ENCODE measurements at regions not wholly inside any gene's neighbourhood (a gene's known extent, or its start where the extent isn't known, plus 50 kb on each side); places are given as distances from the start of the nearest gene placed in this dataset.
A peak's percentile ranks its signal among the peaks of the same experiment; 100 is the strongest.

DNA sequence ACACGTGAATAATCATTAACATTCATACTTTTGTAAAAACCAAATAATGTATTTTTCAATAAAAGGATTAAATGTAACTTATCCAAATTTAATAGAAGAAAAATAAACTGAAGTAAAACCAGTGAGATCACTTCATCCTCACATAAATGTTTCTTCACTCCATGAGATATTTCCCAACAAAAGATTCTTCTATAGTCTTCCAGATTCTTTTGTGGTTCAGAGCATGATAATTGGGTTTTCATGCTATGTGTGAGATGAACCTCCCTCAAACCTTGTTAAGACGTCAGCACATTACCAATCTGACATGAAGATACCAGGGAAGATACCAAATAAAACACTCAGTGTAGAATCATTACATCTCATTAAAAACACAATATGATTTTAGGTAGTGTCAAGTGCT, 62.9 kb upstream of the OXGR1 start:
- DNase-seq (ENCODE audit: low spot score): no peak

DNA sequence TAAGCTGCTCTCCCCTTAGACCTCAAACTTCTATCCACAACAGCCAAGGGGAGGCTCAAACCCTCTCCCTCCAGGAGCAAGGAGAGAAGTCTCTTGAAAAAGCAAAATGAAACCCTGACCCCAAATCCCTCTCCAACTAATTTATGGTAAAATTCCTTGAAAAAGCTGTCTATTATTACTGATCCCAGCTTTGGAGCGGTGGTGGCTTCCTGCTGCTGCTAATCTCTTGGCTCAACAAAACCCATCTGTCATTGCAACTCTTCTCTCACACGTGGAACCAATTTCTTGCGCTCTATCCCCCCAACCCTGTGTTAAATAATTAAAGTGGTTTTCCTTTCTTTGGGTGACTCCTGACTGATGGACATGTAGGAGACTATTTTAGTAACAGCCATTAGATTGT, 64.1 kb upstream of the OXGR1 start:
- no peak for DNase-seq (ENCODE audit: low spot score)

DNA sequence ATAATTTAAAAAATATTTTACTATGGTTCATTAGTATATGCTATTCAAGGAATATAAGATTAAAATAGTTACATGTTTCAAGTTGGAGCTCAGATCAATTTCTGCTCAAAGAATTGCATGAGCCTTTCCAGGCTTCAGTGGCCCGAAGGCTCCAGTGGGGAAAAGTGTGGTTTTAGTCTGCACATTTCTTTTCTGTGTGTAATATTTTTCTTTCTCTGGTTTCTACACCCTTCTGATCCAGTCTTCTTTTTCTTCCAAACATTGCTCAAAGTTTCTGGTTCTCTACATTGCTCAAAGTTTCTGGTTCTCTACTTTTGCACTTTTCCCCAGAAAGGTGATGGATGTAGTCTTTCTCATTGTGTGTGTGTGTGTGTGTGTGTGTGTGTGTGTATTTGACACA, 64.7 kb upstream of the OXGR1 start:
- no peak for DNase-seq (ENCODE audit: low spot score)

DNA sequence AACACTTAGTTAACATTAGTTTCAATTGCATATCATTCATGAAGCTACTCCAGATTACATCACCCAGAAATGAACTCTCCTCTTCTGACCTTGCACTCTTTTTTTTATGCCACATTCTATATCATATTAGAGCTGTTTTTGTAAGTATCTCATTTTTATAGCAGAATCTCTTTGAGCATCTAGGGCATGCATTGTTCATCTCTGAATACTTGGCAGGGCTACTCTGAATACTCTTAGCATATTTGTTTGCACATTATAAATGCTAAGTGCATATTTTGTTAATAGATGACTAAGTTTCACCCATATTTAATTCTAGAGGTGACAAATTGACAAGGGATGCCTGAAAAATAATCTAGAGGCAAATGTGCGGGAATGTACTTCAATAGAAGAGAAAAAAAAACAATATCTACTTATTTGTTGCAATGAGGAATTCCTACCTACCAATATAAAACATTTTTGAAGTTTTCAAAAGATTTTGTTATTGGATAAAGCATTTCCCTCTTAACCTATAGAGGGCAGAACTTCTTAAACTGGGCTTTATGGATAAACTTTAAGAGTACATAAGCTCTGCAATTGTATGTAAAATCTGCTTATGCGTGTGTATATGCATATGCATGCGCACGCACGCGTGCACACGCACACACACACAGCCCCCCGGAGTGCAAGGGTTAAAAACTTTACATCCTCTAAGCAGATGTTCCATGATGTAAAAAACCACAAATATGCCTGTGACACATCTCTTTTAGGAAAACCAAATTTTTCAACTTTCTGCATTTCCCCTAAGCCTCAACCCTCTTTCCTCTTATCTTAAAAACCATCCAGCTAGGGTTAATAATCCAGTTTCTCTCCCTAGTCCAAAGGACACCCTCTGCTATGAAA, 73.0 kb upstream of the OXGR1 start:
- no peak for DNase-seq (ENCODE audit: low spot score)

DNA sequence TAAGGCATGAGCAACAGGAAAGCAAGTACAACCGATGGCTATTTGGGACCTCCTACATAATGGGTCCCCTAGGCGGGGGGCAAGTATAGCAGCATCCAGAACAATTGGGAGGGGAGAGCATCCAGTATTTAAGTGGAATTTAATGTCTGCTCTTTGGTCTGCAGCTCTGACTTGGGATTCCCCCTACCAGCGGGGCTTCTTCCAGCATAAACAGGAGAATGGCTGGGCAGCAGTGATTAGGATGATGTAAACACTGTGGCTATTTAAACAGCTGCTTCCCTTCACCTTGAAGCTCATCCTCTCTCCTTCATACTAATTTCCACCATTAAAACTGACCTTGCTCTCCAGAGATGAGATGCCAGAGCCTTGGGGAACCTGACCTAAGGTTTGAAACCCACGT, 73.9 kb upstream of the OXGR1 start:
- DNase-seq (ENCODE audit: low spot score): no peak

DNA sequence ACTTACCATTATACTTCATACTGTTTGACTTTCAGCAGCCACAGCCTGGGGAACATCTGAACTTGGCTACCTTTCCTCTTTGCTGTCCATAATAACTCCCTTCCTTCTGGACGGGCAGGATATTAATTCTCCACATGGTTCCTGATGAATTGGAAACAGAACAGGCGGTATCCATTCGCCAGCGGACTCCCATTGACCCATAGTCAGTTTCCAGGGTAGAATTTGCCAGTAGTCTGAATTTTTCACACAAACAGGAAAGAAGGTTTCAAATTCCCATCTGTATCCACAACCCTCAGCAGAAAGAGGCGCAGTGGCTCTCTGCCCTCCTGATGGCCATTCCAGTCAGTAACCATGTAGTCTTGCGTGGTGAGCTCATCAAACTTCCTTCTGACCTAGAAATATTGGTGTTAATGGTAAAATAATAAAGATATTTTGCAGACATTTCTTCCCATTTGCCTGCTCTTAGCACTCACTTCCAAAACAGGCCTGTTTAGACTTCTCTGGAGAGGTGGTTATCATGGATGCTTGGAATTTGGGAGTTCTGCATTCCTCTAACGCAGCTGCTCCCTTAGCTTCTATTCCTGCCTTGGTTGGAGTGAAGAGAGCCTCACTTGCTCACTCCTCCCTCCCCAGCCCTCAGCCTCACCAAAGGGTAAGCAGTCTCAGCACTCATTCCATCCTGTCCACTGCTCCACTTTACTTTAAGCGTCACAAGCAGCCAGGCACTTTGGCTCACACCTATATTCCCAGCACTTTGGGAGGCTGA, 75.0 kb upstream of the OXGR1 start:
- DNase-seq (ENCODE audit: low spot score): no peak

DNA sequence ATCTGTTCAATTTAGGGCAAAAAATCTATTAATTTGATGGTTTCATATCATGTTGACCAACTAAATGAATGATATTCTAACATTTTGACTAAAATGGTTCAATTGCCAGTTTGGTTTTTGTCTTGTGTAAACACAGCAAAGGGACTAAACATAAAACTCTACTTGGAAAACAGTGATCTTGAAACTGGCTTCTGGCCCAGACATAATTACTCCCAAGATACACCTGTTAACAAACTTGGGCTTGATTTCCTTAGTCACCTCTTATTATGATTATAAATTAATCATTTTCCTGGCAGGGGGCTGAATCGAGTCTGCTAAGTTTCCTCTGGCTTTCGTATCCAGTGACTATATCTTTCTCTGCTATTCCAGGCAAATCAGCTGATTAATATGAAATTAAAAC, 78.0 kb upstream of the OXGR1 start:
- DNase-seq (ENCODE audit: low spot score): no peak

DNA sequence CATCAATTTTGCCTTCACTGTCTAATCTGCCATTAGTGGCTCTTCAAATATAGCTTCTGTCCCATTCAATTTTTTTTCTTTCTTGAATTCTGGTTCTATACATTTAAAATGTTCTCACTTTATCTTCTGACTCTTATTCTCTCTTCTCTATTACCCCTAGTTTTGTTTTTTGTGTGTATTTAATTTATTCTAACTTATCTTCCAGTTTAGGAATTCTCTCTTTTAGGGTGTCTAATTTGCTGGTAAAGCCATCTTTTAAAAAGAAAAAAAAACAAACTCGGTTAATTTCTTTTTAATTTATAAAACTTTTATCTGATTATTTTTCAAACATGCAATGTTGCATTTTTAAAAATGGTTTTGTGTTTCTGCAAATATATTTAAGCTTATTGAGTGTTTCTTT, 80.3 kb upstream of the OXGR1 start:
- DNase-seq (ENCODE audit: low spot score): no peak

DNA sequence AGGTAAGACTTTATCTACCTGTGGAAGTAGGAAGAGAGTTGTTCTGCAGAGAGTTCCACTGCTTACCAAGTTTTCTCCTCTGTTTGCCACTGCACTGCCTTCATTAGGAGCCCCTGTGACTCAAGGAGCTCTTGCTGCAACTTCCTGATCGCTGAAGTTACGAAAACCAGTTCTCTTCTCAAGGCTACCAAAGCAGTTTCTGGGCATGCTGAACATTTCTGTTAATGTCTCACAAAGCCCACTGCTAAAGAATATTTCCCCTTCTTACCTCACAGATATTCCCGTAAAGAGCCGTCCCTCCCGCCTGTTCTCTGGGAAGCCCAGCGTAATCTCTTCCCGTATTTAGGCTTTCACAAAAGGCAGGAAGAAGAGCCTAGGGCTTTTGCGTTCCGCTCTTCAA, 82.6 kb upstream of the OXGR1 start:
- no peak for DNase-seq (ENCODE audit: low spot score)

DNA sequence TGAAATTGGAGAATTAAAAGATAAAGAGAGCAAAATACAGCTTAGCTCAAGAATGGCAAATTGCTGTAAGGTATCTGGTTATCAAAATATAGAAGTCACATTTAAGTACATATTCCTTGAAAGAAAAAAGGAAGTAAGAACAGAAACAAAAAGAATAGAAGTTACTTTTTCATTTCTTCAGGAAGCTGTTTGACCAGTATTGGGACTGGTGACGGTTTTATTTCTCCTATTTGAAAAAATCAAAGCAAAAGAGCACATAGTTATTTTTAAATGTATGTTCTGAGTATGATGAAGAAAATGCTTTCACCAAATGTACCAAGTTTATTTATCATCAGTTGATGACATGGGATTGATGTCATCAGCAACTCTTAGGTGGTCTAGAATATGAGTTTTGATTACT, 83.1 kb upstream of the OXGR1 start:
- DNase-seq (ENCODE audit: low spot score): no peak

DNA sequence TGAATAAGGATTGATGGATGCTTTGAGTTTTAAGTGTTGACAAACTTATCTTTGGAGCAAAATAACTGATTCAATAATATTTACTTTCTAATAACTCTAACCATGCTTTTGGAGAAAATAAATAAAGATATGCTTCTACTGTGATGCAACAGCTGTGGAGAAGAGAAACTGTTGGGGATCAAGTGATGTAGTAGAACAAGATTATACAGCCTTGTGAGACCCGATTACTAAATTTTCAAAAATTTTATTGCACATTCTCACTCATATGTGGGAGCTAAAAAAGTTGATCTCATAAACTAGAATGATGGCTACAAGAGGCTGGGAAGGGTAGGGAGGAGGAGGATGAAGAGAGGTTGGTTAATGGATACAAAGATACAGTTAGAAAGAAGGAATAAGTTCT, 85.5 kb upstream of the OXGR1 start:
- DNase-seq (ENCODE audit: low spot score): no peak

DNA sequence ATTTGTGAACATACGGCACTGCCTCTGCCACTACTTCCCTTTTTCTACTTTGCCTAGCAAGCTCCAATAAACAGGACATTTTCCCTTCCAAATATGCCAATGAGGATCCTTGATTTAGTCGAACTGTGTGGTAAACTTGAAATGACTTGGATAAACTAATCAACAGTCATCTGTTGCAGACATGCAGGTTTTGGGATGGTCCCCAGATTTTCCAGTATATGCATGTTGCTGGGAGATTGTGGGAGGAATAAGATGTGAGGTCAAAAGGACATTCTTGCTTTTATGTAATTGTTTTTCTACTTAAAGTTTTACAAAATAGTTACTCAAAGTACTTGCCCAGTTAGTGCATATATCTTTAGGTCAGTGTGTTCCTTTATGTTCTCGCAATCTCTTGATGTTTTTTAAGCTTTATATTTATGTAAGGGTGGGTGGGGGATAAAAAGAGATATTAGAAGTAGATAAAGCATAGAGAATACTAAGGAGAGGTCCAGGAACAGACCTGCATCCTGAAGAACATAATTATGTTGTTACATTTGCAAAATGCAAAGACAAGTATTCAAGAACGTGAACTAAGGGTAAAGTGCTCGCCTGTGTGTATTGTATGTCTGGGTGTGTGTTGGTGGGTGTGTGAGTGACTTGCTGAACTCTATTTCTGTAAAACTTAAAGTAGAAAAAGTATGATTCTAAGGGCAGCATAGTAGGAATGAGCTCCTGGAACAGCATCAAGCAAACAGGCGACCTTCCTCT, 88.4 kb upstream of the OXGR1 start:
- DNase-seq (ENCODE audit: low spot score): no peak

DNA sequence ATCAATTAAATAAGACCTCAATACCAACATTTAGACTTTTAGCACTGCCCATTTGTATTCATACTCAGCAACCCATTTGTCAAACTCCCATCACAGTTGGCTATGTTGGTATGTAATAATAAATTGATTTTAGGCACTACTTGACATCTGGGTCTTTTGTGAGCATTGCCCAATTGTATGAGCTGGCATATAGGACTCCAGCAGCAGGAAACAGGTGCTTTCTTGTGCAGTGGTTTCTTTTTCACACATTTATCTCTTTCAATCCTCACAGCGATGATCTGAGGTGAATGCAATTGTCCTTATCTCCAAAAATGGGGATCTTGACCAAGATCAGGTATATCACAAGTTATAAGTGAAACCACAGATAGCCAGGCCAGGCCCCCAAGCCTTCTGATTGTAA, 96.9 kb upstream of the OXGR1 start:
- no peak for DNase-seq (ENCODE audit: low spot score)

DNA sequence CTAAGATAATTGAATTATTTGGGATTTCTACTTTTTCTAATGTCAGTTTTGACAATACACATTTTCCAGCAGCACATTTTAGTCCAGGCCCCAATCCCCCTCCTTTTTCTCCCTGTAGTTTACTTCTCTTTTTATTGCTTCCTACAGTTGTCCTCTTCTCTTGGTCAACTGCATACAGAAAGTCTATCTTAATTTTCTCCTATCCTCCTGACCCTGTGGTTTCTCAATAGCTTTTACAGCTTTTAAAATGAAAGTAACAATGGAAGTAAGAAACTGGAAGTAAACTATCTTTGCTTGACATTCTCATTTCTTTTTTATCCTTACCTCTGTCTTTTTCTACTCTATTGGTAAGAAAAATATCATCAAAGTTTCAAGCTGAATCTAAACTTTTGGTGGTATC, 106.5 kb upstream of the OXGR1 start:
- DNase-seq (ENCODE audit: low spot score): no peak

DNA sequence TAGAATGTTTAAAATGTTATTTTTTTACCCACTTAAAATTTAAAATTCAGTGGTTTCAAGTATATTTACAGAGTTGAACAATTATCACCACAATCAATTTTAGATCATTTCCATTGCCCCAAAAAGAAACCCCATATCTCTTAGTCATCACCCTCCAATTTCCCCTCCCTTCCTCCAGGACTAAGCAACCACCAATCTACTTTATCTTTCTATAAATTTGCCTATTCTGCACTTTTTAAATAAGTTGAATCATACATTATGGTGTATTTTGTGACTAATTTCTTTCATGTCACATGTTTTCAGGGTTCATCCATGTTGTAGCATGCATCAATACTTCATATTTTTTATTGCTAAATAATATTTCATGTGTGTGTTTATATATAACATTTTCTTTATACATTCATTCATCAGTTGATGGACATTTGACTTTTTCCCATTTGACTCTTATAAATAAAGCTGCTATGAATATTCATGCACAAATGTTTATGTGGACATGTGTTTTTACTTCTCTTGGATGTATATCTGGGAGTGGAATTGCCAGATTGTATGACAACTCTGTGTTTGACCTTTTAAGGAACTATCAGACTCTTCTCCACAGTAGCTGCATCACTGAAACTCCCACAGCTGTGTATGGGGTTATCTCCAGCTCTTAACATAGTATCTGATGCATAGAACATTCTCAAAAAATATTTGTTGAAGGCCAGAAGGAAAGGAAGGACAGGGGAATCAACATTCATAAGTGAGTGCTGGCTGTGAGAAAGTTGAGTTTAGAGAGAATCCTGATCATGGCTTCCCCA, 107.8 kb upstream of the OXGR1 start:
- no peak for DNase-seq (ENCODE audit: low spot score)

DNA sequence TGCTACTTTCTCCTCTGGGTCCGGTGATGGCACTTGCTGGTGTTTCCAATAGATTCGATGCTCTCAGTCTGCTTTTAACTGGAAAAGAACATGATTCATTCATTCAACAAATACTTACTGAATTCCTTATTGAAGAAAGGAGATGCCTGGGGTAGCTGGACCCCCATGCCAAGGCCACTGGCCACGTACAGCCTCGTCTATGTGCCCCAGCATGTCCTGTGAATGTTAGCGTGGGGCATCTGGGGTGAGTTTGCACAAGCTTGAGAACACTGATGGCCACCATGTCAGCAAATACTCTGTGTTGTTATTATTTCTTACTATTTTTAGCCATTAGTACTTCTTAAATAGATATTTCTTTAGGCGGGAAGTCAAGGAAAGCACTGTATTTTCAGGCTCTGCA, 112.0 kb upstream of the OXGR1 start:
- DNase-seq (ENCODE audit: low spot score): no peak

DNA sequence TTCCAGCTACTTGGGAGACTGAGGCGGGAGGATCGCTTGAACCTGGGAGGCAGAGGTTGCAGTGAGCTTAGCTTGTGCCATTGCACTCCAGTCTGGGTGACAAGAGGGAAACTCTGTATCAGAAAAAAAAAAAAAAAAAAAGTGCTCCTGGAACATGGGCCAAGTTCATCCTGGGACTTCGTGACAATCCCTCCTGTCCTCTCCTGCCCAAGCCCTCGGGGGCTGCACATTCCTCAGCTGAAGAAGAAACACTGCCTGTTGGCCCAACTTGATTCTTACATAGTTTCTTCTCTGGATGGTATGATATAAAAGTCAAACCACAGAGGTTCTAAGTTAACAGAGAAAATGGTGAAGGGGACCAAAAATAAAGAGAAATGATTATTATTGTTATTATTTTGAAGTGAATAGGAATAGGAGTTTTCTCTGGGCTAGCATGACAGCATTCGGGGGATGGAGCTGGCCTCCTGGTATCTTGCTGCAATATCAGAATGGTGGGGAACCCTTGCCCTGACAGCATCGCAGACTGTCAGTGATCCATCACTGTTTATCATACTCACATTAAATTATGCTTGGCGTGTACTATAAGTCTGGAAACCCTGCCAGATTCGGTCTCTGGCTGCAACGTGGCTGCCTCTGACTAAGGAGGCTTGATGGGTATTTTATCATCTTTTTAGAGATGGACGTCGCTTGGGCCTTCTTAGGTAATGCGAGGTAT, 113.7 kb upstream of the OXGR1 start:
- DNase-seq (ENCODE audit: low spot score): no peak

DNA sequence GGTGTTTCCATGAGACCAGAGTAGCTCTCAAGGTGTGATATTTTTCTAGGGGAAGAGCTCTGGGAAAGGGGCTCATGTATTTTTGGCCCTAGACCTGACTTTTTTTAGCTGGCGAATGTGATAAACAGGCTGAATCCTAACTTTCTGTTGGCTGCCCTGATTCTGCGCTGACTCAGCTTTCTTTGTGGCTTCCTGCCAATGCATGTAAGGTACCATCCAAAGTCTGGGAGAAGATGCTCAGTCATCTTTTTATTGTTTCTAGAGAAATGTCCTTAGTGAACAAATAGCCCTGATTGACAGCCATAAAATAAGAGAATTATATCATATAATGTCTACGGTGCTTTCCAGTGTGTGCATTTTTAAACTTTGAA, 113.6 kb upstream of the MBNL2 start:
- DNase-seq (ENCODE audit: low spot score): no peak

DNA sequence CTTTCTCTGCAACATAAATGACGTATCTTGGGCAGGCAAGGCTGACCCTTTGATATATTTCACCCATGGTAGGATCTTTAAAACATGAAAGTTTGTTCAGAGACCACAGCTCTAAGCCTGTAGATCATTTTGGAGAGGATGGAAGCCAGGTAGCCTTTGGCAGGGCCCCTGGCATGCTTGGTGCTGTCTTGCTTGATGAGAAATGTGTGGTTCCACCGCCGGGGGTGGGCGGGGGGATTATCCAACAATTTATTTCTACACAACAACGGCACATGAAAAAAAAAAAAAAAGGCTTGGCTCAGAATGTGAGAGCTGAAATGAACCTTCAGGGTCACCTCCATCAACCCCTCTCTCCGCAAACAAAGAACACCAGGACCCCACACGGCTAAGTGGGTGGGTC, 112.9 kb upstream of the MBNL2 start:
- no peak for DNase-seq (ENCODE audit: low spot score)

DNA sequence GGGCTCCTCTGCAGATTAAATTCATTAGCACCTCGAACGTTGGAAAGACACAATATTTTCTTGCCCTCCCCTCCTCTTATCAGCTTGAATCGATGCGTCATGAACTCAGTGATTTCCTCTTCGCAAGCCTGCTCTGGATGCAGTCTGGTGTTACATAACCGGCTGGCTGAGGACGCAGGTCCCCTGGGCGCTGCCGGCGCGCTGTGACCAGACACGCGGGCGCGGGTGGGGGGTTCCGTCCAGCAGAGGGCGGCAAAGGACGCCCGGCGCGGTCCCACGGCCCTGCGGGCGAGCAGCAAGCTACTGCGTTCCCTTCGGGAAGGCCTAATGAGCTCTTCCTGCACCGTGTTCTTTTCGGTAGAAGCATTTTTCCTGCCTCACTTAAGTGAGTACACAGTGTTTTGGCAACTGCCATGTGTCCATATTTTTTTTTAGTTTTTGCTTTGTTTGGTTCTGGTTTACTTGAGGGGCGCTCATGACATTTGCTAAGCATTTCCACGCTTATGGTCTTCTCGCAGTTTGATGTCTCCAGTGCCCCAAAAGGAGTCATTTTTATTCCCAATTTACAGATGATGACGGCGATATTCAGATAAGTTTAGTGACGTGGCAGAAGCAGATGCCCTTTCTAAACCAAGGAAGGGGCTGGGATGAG, 112.2 kb upstream of the MBNL2 start:
- peak; percentile 85 for DNase-seq (ENCODE audit: low spot score)

DNA sequence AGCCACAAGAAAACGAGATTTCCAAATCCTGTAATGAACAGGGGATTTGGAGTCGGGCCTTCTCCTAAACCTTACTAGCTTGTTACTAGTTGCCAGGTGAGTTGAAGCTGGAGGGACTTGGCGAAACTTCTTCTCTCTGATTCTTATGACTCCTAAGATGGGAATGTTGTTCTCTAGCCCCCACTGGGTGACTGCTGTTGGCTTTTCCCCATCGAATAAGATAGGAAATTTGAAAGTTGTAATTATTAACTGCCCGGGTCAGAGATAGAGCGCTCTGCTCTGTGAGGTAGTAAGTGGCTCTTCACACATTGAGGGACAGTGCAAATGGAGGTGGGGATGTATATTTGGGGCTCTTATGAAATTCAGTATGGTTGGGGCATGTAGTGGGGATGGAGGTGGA, 111.2 kb upstream of the MBNL2 start:
- DNase-seq (ENCODE audit: low spot score): no peak

Data from kidney capillary endothelial cell (primary cell).